NCI-H2029 (cell line): ENCODE measurements at regions not wholly inside any gene's neighbourhood (a gene's known extent, or its start where the extent isn't known, plus 50 kb on each side); places are given as distances from the start of the nearest gene placed in this dataset.

Experiments
- DNase-seq: peaks from one replicate; lab custom pipeline; 2025; lab: John Stamatoyannopoulos, UW

- no peak for DNase-seq
These were observed 379.4 kb downstream of the TNS1 start for GRCh38 chr2:217623281-217623912.

- DNase-seq = peak; percentile 77
These were observed 380.4 kb downstream of the TNS1 start for GRCh38 chr2:217622205-217623060.

- DNase-seq = no peak
These were observed 381.4 kb downstream of the TNS1 start for GRCh38 chr2:217621391-217621801.

- no peak for DNase-seq
These were observed 384.1 kb downstream of the TNS1 start for GRCh38 chr2:217618744-217619143.

GRCh38 chr2:217617616-217618022 is 385.2 kb downstream of the TNS1 start:
- no peak for DNase-seq

GRCh38 chr2:217616936-217617335 is 385.9 kb downstream of the TNS1 start:
- DNase-seq = no peak

GRCh38 chr2:217615171-217615570 is 387.6 kb downstream of the TNS1 start:
- DNase-seq = no peak

- no peak for DNase-seq
These were observed 388.3 kb downstream of the TNS1 start for GRCh38 chr2:217614498-217614897.

GRCh38 chr2:217614096-217614495 is 388.7 kb downstream of the TNS1 start:
- no peak for DNase-seq

- DNase-seq = no peak
These were observed 389.9 kb downstream of the TNS1 start for GRCh38 chr2:217612920-217613319.

- DNase-seq = no peak
These were observed 390.6 kb downstream of the TNS1 start for GRCh38 chr2:217612211-217612610.

GRCh38 chr2:217611626-217612127 is 391.1 kb downstream of the TNS1 start:
- no peak for DNase-seq

- no peak for DNase-seq
These were observed 391.7 kb downstream of the TNS1 start for GRCh38 chr2:217611056-217611455.

GRCh38 chr2:217610401-217610814 is 392.4 kb downstream of the TNS1 start:
- peak; percentile 93 for DNase-seq

GRCh38 chr2:217609952-217610351 is 392.8 kb downstream of the TNS1 start:
- DNase-seq = peak; percentile 93

- no peak for DNase-seq
These were observed 396.5 kb downstream of the TNS1 start for GRCh38 chr2:217606296-217606695.

GRCh38 chr2:217604527-217605194 is 398.1 kb downstream of the TNS1 start:
- no peak for DNase-seq

GRCh38 chr2:217601601-217602000 is 401.2 kb downstream of the TNS1 start:
- DNase-seq = no peak

- DNase-seq = no peak
These were observed 402.9 kb downstream of the TNS1 start for GRCh38 chr2:217599906-217600305.

GRCh38 chr2:217597681-217598080 is 405.1 kb downstream of the TNS1 start:
- DNase-seq = no peak

GRCh38 chr2:217597145-217597544 is 405.6 kb downstream of the TNS1 start:
- DNase-seq = no peak

GRCh38 chr2:217593732-217594131 is 409.1 kb downstream of the TNS1 start:
- DNase-seq = peak; percentile 13

- no peak for DNase-seq
These were observed 414.5 kb downstream of the TNS1 start for GRCh38 chr2:217588266-217588665.
